GM18858 (cell line): ENCODE measurements at regions not wholly inside any gene's neighbourhood (a gene's known extent, or its start where the extent isn't known, plus 50 kb on each side); places are given as distances from the start of the nearest gene placed in this dataset.

Experiments
- ATAC-seq: cut with Tn5 transposase; IDR thresholded peaks from one replicate; pipeline ENCODE4 v1.9.1; 2021; ENCODE audit not compliant: unreplicated experiment

DNA sequence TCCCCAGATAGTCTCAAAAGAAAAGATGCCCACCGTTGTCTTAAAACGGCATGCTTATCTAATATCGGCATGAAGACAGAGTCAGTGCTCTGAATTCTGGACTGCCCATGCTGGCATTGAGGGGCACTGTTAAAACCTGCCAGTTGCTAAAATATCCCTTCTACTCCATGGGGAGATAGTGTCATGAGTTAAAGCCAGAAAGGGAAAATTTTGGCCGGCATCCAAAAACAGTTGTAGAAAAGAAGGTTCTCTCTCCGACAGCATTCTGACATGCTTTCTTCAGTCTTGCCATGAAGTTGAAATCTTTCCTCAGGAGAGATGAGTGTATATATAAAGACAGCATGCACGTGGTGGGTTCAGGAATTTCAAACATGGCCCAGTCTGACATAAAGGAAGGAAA is 401.3 kb upstream of the PIK3C3 start:
- no peak for ATAC-seq

DNA sequence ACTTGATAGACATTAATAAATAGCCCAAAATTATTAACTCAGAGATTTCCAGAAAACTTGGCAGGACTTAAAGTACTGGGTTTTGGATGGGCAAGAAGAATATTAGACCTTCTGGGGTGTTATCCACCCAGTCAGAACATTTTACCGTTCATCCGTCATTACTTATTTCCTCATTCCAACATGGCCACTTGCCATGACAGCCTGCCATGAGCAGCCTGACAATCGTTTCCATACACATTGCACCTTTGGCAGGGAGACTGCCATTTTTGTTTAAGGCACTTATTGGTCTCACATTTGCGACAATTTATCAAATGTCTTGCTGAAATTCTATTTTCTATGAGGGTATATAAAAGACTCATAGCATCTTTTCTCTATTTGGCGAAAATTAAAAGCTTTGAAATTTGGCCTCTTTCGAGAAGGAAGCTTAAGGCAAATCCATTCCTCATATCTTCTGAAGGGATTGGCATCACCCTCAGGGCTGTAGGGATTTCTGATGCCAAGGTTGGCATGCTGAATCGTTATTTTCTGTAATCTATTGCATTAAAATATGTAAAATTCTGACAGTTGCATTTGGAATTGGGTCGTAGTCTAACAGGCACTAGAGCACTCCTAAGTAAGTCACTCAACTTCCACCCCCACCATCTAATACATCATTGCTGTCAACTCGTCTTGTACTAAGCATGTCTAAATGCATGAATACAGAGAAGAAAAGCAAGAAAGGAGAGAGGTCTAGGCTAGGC is 406.3 kb upstream of the PIK3C3 start:
- ATAC-seq: no peak

DNA sequence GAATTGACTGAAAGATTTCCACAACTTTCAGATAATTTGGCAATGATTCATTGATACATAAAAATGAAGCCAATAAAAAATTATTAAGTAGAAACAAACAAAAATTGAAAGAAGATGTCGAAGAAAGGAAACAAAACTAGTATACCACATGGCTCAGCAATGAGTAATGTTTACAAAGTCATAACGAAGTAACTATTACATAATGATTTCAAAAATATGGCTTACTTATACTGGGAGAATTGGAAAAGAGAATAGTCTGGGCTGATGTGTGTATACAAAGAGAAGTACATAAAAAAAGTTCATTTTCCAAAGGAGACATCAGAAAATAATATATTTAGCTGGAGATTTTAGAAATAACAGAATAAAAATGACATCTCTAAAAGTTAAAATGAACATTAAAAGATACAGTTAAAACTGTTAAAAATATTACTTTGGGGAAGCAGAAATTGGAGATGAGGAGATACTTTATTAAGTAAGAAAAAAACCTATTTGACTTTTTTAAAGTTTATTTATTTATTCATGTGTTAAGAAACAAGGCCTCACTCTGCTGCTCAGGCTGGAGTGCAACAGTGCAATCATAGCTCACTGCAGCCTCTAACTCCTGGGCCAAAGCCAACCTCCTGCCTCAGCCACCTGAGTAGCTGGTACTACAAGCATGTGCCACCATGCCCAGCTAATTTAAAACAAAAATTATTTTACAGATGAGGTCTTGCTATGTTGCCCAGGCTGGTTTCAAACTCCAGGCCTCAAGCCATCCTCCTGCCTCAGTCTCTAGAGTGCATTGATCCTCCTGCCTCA is 409.7 kb upstream of the PIK3C3 start:
- no peak for ATAC-seq

DNA sequence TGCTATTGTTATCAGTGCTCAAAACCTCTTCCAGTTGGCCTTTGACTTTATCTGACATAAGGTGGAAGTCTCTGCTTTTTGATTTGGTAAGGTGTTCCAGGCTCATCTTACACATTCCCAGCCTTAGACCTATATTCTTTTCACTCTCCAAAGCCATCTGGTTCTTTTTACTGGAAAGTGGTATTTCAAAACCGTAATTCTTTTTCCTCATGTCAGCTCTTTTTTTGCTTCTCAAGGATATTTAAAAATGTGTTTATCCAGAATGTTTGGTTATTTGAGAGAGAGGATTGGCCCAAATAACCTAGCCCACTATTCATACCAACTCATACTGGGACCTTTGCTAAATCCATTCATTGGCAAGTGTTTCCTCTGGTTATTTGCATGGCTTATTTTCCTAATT is 411.2 kb upstream of the PIK3C3 start:
- no peak for ATAC-seq

DNA sequence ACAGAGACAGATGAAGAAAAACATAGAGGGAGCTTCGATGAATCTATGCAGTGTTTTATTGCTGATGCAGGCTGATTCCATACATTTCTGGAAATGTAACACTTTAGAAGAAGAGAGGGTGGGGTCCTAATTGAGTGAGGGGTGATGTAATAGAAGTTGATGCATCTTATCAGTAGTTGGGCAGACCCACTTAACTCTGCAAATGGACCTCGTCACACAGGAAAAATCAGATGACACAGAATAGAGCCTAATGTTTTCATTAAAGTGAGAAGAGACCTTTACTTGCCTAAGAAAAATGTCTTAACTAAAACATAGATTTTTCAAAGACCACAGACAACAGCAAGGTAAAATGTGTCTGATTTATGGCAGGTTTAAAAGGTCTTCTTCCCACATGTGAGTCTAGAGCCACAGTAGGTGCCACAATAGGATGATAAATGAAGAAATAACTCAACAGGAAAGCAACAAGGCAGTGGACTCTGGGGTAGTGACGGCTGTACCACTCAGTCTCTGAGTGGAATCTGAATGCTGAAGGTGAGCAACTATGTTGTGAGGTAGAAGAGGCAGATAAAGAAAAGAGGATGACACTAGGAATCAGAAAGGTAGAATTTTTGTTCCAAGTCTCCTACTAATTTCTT is 414.7 kb upstream of the PIK3C3 start:
- no peak for ATAC-seq

DNA sequence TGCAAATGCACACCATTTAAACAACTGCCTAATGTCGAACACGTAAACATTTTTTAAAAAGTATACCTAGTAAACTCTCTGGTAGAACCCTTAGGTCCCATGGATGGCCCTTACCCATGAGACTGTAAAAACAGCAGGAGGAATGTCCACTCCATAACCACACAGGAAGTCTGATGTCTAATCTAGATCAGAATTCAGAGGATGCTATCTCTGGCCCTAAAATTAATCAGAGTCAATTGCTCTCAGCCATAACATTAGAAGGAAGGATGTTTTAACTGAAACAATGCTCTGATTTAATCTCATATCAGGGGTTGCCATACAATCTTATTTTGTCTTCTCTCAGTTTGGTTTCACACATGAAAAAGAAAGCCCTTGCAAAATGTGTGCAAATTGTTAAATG is 416.3 kb upstream of the PIK3C3 start:
- no peak for ATAC-seq

DNA sequence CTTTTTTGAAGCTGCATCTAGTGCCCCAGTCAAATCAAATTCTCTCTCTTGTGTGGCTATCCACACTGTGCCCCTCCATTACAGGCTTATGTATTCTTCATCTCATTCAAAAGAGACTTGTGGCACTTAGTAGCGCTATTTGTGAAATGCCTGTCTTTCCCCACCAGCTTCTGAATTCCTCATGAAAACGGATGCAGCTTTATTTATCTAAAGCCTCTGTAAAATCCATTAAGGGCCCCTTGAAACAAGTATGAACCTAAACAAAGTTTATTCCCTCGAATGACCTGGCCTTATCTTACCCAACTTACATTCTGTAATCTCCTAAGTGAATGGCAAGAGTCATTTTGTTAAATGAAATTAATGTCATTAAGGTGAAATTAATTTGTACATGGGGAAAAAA is 417.4 kb upstream of the PIK3C3 start:
- ATAC-seq: no peak

DNA sequence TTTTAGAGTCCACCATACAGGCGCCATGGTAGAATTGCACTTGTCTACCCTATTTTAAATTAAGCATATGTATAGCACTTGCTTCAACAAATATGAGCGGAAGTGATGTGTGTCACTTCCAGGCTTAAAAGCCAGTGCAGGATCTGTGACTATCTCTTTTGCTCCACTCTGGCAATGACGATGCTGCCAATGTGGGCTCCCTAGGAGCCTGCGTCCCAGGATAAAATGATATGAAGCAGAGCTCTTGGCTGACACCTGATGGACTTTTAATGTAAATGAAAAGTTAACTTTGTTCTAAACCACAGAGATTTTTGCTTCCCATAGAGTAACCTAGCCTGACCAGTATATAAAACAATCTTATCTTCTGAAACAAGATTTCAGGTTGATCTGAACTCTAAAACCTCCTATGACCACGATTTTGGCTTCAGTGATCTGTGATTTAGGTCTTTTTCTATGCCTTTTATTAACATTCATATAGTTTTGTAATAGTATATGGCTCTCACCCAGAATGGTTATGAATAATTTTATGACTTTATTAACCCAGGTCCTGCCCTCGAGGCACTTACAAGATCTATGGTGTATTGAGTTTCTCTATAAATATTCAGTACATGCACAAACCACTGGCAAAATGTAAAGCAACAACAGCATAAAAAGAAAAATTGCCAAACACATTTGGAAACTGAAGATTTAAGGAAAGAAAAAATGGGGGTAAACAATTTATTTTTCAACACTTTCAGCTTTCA is 422.5 kb upstream of the PIK3C3 start:
- ATAC-seq: no peak

DNA sequence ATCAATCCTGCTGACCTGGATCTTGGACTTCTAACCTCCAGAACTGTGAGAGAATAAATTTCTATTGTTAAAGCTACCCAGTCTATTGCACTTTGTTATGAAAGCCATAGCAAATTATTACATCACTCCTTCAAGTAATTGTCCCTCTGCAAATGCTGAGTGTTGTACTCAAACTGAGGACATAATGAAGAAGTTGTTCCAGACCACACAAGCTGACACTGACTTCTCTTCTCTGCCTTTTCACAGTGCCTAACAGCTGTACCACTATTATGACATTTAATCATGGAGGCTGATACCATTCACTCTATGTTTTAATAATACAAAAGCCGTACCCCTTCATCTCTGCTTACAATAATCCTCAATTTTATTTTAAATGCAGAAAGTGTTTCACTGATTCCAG is 424.1 kb upstream of the PIK3C3 start:
- ATAC-seq: no peak

DNA sequence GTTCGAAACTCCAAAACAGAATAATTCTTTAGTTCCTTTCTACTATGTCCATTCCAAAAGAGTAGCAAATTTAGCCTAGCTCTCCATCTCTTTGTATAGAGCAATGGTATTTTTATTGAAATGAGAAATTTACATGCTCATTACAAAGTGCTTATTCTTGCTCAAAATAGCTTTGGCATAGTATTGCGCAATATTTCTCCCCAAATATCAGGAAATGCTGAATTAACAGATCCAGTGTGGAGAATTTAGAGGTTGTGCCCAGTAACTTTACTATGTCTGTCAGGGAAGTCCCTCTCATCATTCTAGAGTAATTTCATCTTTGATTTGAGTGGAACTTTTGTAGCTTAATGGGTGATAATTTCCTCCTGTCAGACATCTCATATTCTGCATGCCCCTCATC is 425.9 kb upstream of the PIK3C3 start:
- ATAC-seq: no peak

DNA sequence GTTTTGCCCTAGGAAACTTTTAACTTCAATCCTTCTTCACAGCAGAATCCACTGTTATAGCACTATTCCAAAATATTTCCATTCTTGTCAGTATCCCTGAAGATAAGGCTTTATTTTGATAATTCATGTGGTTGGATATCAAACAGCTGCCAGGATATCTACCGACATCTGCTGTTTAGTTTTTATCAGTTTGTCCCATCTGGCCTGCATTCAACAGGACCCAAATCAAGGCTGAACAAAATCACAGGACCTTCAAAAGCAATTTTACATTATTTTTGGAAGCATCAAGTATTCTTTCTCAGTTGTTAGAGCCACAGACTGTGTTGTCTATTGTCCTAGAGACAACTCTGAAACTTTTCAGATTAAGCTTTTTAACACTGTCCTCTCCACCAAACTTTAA is 429.0 kb upstream of the PIK3C3 start:
- ATAC-seq: no peak

DNA sequence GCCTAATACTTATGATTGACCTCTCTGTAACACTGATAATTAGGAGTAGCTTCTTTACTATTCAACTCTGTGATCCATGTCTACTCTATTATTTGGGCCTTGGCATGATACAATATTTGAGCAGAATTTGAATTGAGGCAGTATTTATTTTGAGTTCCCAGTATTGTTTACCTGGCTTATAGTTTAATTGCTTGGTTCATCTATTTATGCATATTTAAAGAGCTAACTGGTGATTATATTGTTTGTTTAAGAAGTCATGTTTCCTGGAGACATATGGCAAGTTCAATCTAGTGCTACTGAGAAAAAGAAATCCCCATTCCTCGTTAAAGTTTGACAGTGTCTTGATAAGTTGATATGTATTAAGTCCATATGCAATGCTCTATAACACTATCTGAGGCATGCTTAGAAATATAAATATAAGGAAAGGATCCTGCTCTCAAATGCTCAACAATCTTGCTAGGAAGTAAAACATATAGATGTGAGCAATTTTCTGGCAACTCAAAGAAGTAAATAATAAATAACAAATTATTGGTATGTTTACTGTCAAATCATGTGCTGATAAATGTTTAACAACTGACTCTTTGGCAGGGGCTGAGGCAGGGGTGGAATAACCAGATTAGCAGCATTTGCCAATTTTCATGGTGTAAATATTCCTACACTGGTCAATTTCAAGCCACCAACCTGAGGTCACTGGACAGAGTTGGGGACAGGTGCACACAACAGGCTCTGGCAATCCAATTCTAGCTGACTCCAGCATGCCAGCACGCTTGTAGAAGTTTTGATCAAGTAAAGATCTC is 430.2 kb upstream of the PIK3C3 start:
- ATAC-seq: no peak

DNA sequence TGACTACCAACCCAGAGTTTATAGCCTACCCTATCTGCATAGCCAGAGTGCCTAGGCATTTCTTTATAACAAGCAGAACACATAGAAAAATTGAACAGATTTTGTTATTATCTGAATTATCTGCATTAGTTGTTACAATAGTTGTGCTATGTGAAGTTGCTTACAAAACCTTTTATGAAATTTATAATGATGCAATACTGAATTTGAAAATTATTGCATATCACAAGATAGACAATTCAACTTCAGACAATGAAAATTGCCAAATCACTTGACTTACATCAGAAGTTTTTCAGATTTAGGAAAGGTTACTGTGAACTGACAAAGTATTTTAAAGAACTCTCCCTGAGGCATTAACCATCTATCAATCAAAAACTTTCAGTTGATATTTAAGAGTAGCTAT is 437.9 kb upstream of the PIK3C3 start:
- no peak for ATAC-seq

DNA sequence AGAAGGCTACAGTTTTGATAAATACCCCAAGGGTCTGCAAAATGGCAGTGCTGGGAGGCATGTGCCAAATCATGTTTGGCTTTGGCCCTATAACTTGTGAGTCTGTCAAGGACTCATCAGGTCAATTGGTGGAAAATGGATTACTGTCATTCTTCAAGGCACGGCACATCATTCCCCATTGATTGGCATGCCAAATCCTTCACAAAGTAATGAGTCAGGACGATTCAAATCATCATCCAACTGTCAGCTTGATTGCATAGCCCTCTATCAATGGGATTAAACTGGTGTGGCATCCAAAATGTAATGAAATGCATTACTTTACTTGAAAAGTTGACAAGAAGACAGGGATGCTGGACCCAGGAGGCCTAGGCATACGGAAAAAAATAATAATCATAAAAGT is 441.6 kb upstream of the PIK3C3 start:
- no peak for ATAC-seq

DNA sequence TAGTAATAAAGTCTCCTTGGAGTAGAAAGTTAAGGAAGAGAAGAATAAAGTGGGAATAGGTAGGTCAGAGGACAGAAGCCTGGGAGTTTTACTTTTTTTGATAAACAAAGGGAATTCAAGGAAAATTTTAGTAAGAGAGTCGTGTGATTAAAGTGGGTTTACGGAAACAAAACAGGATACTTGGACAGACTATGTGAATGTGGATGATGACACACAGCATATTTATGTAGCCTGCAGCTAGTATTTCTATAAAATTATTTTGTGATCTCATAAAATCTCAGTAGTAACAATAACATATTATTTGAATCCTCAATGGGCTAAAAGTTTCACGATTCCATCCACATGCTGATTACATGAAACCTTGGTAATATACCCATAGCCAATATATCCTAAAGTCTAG is 450.7 kb upstream of the PIK3C3 start:
- ATAC-seq: no peak

DNA sequence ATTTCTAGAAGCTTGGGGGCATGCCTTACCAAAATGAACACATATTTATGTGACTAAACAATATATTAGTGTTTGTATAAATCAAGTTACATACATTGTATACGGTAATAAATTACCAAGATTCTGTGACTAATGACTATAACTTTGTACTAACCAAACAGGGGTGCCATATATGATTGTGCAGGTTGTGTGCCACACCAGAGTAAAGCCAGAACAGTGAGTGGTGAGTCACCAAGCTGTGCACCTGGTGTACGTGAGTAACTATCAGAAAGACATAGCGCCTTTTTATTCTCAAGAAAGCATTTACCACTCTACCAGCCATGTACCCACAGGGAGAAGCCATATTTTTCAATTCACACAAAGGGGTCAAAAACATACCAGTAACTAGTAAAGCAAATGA is 453.2 kb upstream of the PIK3C3 start:
- no peak for ATAC-seq

DNA sequence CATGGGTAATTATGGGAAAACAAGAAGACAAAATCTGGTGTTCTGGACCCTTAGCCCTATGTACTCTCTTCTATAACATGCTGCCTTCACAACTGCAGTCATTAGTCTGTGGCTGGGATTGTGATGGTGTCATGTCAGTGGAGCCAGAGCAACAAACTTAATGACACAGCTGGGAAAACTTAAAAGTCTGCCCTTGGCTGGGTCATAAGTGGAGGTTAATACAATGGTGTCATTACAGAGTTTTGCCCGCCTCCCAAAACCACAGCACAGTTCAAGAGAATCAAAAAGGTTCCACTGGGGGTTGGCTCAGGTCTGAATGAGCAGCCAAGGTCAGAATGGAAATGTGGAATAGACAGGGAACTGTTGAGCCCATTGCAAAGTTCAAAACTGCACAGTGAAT is 455.7 kb upstream of the PIK3C3 start:
- ATAC-seq: no peak

DNA sequence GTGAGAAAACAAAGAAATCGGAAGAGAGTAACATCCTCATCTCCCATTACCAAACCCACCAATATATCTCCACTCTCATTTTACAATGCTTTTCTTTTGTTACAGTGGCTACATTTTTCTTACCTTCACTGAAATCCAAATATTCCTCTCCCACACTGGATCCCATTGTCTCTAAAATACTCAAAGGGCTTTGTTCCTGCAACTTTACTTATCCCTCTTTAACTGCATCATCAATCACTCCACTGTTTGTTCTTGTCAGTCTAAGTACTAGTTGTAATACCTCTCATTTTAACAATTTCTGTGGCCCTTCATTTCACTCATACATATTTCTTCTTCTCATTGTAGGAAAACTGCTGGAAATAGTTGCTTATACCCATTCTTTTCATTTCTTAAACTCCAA is 464.2 kb upstream of the PIK3C3 start:
- no peak for ATAC-seq

DNA sequence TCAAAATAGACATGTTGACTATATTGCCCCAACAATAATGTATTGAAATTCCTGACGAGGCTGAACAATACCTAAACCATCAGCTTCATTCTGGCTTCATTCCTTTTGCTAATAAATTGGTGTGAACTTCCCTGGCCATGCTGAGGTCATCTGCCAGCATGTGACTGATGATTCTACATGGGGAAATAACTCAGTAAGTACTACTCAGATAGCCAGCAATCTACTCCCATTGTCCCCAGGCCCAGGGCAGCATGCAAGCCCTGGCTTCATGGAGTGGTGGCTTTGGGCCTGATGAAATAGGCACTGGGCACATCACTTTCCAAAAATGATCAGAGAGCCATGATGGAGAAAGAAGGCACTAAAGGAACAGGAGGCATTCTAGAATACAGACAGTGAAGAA is 468.5 kb upstream of the PIK3C3 start:
- no peak for ATAC-seq

DNA sequence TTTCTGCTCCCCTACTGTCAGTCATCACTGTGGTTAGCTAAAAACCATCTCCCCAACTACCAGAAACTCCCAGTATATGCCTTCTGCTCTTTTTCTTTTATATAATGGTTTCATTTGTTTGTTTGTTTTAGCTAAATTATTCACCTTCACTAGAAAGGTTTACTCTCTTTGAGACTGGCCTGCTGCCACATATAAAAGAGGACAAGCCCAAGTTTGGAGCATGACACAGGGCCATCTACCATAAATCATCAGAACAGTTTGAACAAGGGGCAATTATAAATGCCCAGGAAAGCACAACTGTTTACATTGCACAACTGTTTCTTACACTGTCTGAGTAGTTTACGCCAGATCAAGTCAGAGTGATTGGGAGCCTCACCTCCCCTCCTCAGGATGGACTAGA is 471.0 kb upstream of the PIK3C3 start:
- no peak for ATAC-seq

DNA sequence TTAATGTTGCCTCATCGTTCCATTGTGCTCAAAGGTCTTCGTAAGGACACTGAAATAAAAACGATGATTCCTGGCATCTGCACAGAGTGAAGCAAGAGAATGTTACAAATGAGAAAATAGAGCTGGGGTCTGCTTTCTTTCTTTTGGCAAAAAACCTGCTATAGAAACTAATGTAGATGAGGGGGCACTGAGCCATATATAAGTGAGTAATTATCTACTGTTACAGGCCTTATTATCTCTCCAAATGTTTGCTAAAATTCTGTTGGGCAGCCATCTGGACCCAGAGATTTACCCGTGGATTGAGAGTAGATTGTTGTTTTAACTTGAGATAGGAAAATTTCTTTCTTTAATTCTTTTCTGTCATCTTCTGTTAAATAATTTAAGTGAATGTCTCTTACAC is 472.5 kb upstream of the PIK3C3 start:
- ATAC-seq: no peak
